ENCODE measurements at regions not wholly inside any gene's neighbourhood (a gene's known extent, or its start where the extent isn't known, plus 50 kb on each side); places are given as distances from the start of the nearest gene placed in this dataset.

DNA sequence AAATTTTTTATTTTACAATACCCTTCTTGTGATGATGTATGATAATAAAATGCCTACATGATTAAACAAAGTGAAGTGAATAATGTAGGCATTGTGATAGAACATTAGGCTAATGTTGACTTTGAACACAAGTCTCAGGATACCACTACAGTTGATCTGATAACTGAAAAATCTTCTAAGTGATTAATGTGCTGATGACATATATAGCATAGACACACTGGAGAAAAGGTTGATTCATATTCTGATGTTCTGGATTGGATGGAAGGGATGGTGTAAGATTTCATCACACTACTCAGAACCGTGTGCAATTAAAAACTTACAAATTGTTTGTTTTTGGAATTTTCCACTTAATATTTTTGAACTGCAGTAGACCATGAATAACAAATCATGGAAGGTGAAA lies 738.5 kb downstream of the TECRL start:
- TF ChIP-seq, protein P1, sequence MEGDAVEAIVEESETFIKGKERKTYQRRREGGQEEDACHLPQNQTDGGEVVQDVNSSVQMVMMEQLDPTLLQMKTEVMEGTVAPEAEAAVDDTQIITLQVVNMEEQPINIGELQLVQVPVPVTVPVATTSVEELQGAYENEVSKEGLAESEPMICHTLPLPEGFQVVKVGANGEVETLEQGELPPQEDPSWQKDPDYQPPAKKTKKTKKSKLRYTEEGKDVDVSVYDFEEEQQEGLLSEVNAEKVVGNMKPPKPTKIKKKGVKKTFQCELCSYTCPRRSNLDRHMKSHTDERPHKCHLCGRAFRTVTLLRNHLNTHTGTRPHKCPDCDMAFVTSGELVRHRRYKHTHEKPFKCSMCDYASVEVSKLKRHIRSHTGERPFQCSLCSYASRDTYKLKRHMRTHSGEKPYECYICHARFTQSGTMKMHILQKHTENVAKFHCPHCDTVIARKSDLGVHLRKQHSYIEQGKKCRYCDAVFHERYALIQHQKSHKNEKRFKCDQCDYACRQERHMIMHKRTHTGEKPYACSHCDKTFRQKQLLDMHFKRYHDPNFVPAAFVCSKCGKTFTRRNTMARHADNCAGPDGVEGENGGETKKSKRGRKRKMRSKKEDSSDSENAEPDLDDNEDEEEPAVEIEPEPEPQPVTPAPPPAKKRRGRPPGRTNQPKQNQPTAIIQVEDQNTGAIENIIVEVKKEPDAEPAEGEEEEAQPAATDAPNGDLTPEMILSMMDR (conservative IDR thresholded peaks at IDR 0.05; ENCODE audit: low read length): no peak
- TF ChIP-seq EZH2phosphoT487 (IDR thresholded peaks at IDR 0.05; ENCODE audit: borderline replicate concordance, low read depth, low read length): no peak

Data from OCI-LY7 (cell line).